ENCODE measurements at regions not wholly inside any gene's neighbourhood (a gene's known extent, or its start where the extent isn't known, plus 50 kb on each side); places are given as distances from the start of the nearest gene placed in this dataset.

GRCh38 chr15:29409890-29410289, 140.3 kb upstream of the NSMCE3 start:
- TF ChIP-seq CTCF (conservative IDR thresholded peaks at IDR 0.05 in 1 of 2, IDR thresholded peaks at IDR 0.05 in 1 of 2; ENCODE audit: low read depth in 1 of 2, low read length in 2 of 2) (no peak), EZH2 (IDR thresholded peaks at IDR 0.05; ENCODE audit: low read length, missing control alignments) (no peak)

All from fibroblast of lung (primary cell).